Ovary (tissue), 7 donors: ENCODE measurements at regions not wholly inside any gene's neighbourhood (a gene's known extent, or its start where the extent isn't known, plus 50 kb on each side); places are given as distances from the start of the nearest gene placed in this dataset.

ENCODE experiments used
- DNase-seq, 5 donors: peaks; one replicate each; pipeline ENCODE4 v3.0.0-alpha.2; 2019 to 2020
- H3K27ac ChIP-seq, 2 donors: fragments of 200-600 bp; one replicate each; pipeline versions ENCODE4 v1.5.1 to v1.8.0; 2019 to 2022
- H3K27me3 ChIP-seq: fragments of 200-600 bp; one replicate; pipeline ENCODE4 v1.8.0; 2022
- H3K36me3 ChIP-seq: fragments of 200-600 bp; sonication (generic); one replicate; pipeline ENCODE4 v1.5.1; 2019
- H3K4me1 ChIP-seq: one replicate; pipeline ENCODE4 v1.8.1; 2013; ENCODE audit warnings: mild to moderate bottlenecking, moderate library complexity; ENCODE audit not compliant: insufficient read depth
- H3K4me3 ChIP-seq: fragments of 200-600 bp; sonication (generic); one replicate; pipeline ENCODE4 v1.5.1; 2017
- H3K9me3 ChIP-seq, 2 donors: fragments of 200-600 bp in 1 of 2; sonication (generic) in 1 of 2; one replicate each; pipeline versions ENCODE4 v1.5.1 to v1.8.1; 2013 to 2019; ENCODE audit warnings: mild to moderate bottlenecking in 1 of 2, moderate library complexity in 1 of 2
- EP300 ChIP-seq: sonication (generic); formaldehyde crosslinking; IDR thresholded peaks from one replicate; pipeline ENCODE4 v1.6.1; 2017; ENCODE audit warnings: antibody characterized with exemption
- POLR2A ChIP-seq: fragments of 450-650 bp; IDR thresholded peaks from one replicate; pipeline ENCODE4 v1.6.1; 2017; ENCODE audit warnings: antibody characterized with exemption, mild to moderate bottlenecking, moderate library complexity
- WGBS, 3 donors: extraction: QIAGEN DNeasy Blood & Tissue Kit in 1 of 3; methylation state at CpG; one replicate each; pipeline versions ENCODE4 v1.1.5 to v1.1.7; 2013 to 2017; 5-methylcytosine and 5-hydroxymethylcytosine counted together
- intact Hi-C, 4 donors: fragments of 100-400 bp; cut with DNase I; formaldehyde crosslinking; loops; one replicate each; pipeline versions ENCODE4 v1.11.0 to v1.15.1; 2022 to 2023
- TF ChIP-seq, protein P1 (sequence below), 3 donors: fragments of 450-650 bp in 2 of 3; fragments of 200-600 bp in 1 of 3; IDR thresholded peaks; one replicate each; pipeline versions ENCODE4 v1.5.1 to v1.8.0; 2016 to 2022; ENCODE audit warnings: antibody characterized with exemption in 3 of 3, mild to moderate bottlenecking in 1 of 3
- donor health status: DM: no; HTN: no; CAD: no; lungs with moderate emphysema.
- donor health status: DM: no; HTN: no; CAD: no.
- donor health status: Bipolar disorder and iron deficiency.
- donor health status: DM: no; HTN: no; CAD: no.
- donor health status: DM: yes; HTN: yes; CAD: no.

GRCh38 chr5:26622947-26623346, 415.4 kb downstream of the CDH9 start:
- no peak for DNase-seq
- Histone ChIP-seq H3K27ac (no peak overlapping the region), H3K9me3 (no peaks in the 10 kb centered on the region), H3K36me3 (no peaks in the 10 kb centered on the region), H3K4me3 (no peak overlapping the region), H3K4me1 (no peaks in the 10 kb centered on the region), H3K27me3 (no peaks in the 10 kb centered on the region)
- 49 to 64% (median 61%) methylated on average over 3 of the region's 3 CpGs for WGBS, 3 donors
- TF ChIP-seq EP300 (no peak), POLR2A (no peak)
- TF ChIP-seq, protein P1, sequence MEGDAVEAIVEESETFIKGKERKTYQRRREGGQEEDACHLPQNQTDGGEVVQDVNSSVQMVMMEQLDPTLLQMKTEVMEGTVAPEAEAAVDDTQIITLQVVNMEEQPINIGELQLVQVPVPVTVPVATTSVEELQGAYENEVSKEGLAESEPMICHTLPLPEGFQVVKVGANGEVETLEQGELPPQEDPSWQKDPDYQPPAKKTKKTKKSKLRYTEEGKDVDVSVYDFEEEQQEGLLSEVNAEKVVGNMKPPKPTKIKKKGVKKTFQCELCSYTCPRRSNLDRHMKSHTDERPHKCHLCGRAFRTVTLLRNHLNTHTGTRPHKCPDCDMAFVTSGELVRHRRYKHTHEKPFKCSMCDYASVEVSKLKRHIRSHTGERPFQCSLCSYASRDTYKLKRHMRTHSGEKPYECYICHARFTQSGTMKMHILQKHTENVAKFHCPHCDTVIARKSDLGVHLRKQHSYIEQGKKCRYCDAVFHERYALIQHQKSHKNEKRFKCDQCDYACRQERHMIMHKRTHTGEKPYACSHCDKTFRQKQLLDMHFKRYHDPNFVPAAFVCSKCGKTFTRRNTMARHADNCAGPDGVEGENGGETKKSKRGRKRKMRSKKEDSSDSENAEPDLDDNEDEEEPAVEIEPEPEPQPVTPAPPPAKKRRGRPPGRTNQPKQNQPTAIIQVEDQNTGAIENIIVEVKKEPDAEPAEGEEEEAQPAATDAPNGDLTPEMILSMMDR (IDR thresholded peaks at IDR 0.05) = no peak
- intact Hi-C loops = no loop called here

- no peaks in the 10 kb centered on the region for H3K27me3 ChIP-seq
- DNase-seq = no peak
- H3K36me3 ChIP-seq = no peaks in the 10 kb centered on the region
- H3K27ac ChIP-seq = no peak overlapping the region
- intact Hi-C loops = no loop called here
- WGBS, 3 donors = 62 to 77% (median 66%) methylated on average over 1 of the region's 1 CpG
- H3K4me3 ChIP-seq = no peak overlapping the region
- TF ChIP-seq EP300 (no peak), POLR2A (no peak)
- TF ChIP-seq, protein P1 (IDR thresholded peaks at IDR 0.05) = no peak
- no peaks in the 10 kb centered on the region for H3K4me1 ChIP-seq
- no peaks in the 10 kb centered on the region for H3K9me3 ChIP-seq
Measured at GRCh38 chr5:26610577-26610976, 427.8 kb downstream of the CDH9 start.

DNA sequence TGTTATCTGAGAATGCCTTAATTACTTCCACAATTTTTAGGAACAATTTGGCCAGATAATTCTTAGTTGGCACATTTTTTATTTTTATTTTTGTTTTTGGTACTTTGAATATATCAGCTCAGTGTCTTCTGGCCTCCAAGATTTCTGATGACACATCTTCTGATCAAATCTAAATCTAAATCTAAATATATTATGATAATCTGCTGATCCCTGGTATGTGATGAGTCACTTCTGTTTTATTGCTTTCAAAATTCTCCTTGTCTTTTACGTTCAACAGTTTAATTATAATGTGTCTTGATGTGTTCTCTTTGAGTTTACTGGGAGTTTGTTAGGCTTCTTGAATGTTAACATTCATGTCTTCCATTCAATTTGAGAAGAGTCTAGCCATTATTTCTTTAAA, 436.8 kb downstream of the CDH9 start:
- Histone ChIP-seq H3K4me1 (no peaks in the 10 kb centered on the region), H3K36me3 (no peaks in the 10 kb centered on the region), H3K4me3 (no peak overlapping the region), H3K27me3 (no peaks in the 10 kb centered on the region), H3K27ac (no peak overlapping the region), H3K9me3 (no peaks in the 10 kb centered on the region)
- WGBS, 3 donors = 43 to 59% (median 55%) methylated on average over 1 of the region's 1 CpG
- DNase-seq = no peak
- TF ChIP-seq POLR2A (no peak), EP300 (no peak)
- TF ChIP-seq, protein P1 (IDR thresholded peaks at IDR 0.05) = no peak
- intact Hi-C loops = no loop called here

DNA sequence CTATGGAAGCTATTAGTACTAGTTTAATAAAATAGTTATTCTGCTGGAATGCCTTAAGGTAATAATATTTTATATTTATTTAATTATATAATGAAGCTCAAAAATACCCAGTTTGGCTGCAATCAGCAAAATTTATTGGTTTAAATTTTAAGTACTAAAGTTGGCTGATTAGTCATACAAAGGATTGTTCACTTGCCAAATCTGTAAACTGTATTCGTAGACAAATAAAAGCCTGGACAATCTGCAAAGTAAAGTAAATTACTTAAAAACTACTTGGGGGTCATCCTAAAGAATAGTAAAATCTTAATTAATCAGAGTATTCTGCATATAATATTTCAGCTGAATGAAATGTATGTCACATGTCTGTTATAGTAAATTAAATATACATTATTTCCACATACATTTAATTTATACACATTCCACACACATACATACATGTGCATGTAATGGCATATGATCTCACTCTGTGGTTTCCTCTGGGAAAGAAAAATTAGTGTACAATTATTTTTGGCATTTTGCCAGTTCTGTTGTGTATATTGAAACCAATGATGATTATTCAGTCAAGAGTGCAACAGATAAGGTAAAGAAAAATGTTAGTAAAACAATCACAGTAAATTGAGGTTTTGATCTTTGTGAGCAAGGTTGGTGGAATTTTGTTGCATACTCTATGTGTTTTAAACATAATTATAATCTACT, 455.9 kb downstream of the CDH9 start:
- TF ChIP-seq EP300 = no peak
- DNase-seq = no peak
- H3K4me3 ChIP-seq = no peak overlapping the region
- intact Hi-C loops = no loop called here
- no peaks in the 10 kb centered on the region for H3K27me3 ChIP-seq
- H3K27ac ChIP-seq = no peak overlapping the region
- WGBS, 3 donors = 35 to 55% (median 40%) methylated on average over 1 of the region's 1 CpG
- H3K4me1 ChIP-seq = no peaks in the 10 kb centered on the region
- no peaks in the 10 kb centered on the region for H3K9me3 ChIP-seq
- H3K36me3 ChIP-seq = no peaks in the 10 kb centered on the region

DNA sequence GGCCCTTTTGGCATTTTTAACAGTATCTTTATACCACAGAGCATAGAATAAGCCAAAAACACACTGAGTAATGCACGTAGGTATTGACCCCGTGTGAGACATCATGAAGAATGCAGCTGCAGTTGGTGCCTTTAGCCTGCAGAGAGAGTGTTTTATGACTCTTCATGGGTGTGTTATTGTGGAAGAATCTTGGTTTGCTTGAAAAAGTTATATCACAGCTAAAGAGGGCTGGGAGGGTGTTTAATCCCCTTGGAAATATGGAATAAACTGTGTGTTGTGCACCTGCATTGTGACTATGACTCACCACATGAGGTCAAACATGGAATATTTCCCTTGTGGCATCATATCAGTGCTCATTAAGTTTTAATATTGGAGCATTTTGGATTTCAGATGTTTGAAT, 458.7 kb downstream of the CDH9 start:
- no peaks in the 10 kb centered on the region for H3K9me3 ChIP-seq
- no peaks in the 10 kb centered on the region for H3K27me3 ChIP-seq
- no peaks in the 10 kb centered on the region for H3K36me3 ChIP-seq
- no peak for DNase-seq
- no peak for TF ChIP-seq POLR2A
- no peak for TF ChIP-seq EP300
- TF ChIP-seq, protein P1 (IDR thresholded peaks at IDR 0.05) = no peak
- H3K4me3 ChIP-seq = no peak overlapping the region
- intact Hi-C loops = no loop called here
- H3K4me1 ChIP-seq = no peaks in the 10 kb centered on the region
- WGBS, 3 donors = 66 to 87% (median 82%) methylated on average over 2 of the region's 2 CpGs
- no peak overlapping the region for H3K27ac ChIP-seq
